ENCODE measurements at regions not wholly inside any gene's neighbourhood (a gene's known extent, or its start where the extent isn't known, plus 50 kb on each side); places are given as distances from the start of the nearest gene placed in this dataset.

GRCh38 chr2:144896341-144896740 lies 376.4 kb upstream of the ZEB2 start:
- no peak for TF ChIP-seq CTCF (conservative IDR thresholded peaks at IDR 0.05; ENCODE audit: low read depth, low read length)
- H3K4me3 ChIP-seq (ENCODE audit: low read length): no peak overlapping the region
- no peak for DNase-seq (ENCODE audit: low read depth)

GRCh38 chr2:144894612-144895599 lies 375.0 kb upstream of the ZEB2 start:
- H3K4me3 ChIP-seq (ENCODE audit: low read length): no peak overlapping the region
- DNase-seq (ENCODE audit: low read depth): no peak
- no peak for TF ChIP-seq CTCF (conservative IDR thresholded peaks at IDR 0.05; ENCODE audit: low read depth, low read length)

- TF ChIP-seq CTCF (conservative IDR thresholded peaks at IDR 0.05; ENCODE audit: low read depth, low read length): no peak
- H3K4me3 ChIP-seq (ENCODE audit: low read length): no peak overlapping the region
- no peak for DNase-seq (ENCODE audit: low read depth)
Observed at GRCh38 chr2:144893464-144893863, 373.5 kb upstream of the ZEB2 start.

DNA sequence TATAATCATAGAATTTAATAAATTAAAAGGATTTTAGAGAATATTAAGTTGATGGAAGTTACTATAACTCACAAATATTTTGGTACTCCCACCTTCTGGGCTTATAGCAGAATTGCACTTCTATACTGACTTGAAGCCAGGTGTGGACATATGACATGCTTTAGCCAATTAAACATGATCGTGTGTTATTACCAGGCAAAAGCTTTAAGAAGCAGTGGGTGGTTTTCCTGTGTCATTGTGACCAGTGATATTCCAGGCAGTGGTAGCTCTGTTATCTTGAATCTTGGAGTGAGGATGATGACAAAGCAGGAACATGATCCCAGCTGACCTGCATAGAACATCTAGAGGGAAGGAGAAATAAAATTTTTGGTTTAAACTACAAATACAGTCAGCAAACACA lies 370.9 kb upstream of the ZEB2 start:
- peak; percentile 31 for DNase-seq (ENCODE audit: low read depth)
- TF ChIP-seq CTCF (conservative IDR thresholded peaks at IDR 0.05; ENCODE audit: low read depth, low read length): peak; percentile 47
- no peak overlapping the region for H3K4me3 ChIP-seq (ENCODE audit: low read length)

DNA sequence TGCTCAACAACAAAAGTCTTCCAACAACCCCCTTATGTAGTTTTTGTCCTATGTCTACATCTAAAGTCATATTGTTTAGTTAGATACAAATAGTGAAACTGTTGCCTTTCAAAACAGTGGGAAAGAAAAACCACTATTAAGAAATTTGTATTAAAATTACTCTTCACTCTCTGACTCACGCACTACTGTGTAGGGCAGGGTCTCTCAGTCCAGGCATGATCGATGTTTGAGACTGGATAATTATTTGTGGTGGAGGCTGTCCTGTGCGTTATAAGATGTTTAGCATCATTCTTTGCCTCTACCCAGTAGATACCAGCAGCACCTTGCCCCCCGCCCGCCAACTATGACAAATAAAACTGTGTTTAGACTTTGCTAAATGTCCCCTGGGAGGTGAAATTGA lies 369.4 kb upstream of the ZEB2 start:
- DNase-seq (ENCODE audit: low read depth): no peak
- no peak overlapping the region for H3K4me3 ChIP-seq (ENCODE audit: low read length)
- no peak for TF ChIP-seq CTCF (conservative IDR thresholded peaks at IDR 0.05; ENCODE audit: low read depth, low read length)

- no peak for TF ChIP-seq CTCF (conservative IDR thresholded peaks at IDR 0.05; ENCODE audit: low read depth, low read length)
- H3K4me3 ChIP-seq (ENCODE audit: low read length): no peak overlapping the region
- DNase-seq (ENCODE audit: low read depth): no peak
Observed at GRCh38 chr2:144886862-144887261, 366.9 kb upstream of the ZEB2 start.

- TF ChIP-seq CTCF (conservative IDR thresholded peaks at IDR 0.05; ENCODE audit: low read depth, low read length): no peak
- no peak for DNase-seq (ENCODE audit: low read depth)
- H3K4me3 ChIP-seq (ENCODE audit: low read length): no peak overlapping the region
Observed at GRCh38 chr2:144877893-144878292, 358.0 kb upstream of the ZEB2 start.
